ENCODE measurements at regions not wholly inside any gene's neighbourhood (a gene's known extent, or its start where the extent isn't known, plus 50 kb on each side); places are given as distances from the start of the nearest gene placed in this dataset.

DNA sequence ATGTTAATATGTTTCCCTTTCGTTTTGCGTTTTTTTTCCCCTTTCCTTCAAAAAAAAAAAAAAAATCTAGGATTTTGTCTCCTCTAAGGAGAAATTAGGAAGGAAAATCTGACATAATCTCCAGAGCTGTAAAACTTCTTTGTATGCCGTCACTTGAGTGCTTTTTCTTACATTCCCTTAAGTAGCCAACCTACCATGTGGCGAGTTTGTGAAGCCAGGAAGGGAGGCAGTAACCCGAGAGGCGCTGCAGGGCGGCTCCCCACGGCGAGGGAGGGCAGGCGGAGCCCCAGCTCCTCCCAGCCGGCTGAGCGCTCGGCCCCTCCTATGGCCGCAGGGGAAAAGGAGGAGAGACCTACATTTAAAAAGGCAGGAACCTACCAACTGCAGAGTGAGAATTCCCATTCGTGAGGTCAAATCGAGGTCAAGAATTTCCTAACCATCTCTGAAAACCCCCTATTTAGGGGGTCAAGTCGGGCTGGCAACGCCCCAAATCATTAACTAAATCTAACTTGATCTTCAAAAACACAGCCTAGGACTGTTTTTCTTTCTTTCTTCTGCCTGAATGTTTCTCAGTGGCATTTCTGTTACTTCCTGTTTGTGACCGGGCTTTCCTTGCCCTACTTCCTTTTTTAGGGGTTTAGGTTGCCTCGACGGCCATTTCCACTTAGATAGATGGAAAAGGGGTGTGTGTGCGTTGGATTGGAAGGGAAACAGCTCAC is 345.1 kb upstream of the KLF3 start (continued):
- TF ChIP-seq, protein P1, sequence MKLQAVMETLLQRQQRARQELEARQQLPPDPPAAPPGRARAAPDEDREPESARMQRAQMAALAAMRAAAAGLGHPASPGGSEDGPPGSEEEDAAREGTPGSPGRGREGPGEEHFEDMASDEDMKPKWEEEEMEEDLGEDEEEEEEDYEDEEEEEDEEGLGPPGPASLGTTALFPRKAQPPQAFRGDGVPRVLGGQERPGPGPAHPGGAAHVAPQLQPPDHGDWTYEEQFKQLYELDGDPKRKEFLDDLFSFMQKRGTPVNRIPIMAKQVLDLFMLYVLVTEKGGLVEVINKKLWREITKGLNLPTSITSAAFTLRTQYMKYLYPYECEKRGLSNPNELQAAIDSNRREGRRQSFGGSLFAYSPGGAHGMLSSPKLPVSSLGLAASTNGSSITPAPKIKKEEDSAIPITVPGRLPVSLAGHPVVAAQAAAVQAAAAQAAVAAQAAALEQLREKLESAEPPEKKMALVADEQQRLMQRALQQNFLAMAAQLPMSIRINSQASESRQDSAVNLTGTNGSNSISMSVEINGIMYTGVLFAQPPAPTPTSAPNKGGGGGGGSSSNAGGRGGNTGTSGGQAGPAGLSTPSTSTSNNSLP (IDR thresholded peaks at IDR 0.05; ENCODE audit: borderline replicate concordance, low read depth, low read length): no peak
- peak; percentile 64 for TF ChIP-seq SPI1 (IDR thresholded peaks at IDR 0.05; ENCODE audit: borderline replicate concordance, low read depth, low read length)
- no peak for TF ChIP-seq ZNF785 (CRISPR knock-in tag; IDR thresholded peaks at IDR 0.05)
- TF ChIP-seq CBX1 (IDR thresholded peaks at IDR 0.05; ENCODE audit: low read depth): no peak
- peak; percentile 62 for TF ChIP-seq ETV1 (tag; conservative IDR thresholded peaks at IDR 0.05; ENCODE audit: low read depth)
- peak; percentile 75 for TF ChIP-seq GABPA (tag; conservative IDR thresholded peaks at IDR 0.05; ENCODE audit: low read depth)
- TF ChIP-seq BACH1 (tag; IDR thresholded peaks at IDR 0.05): peak; percentile 60
- TF ChIP-seq TAF7 (tag; IDR thresholded peaks at IDR 0.05): 0 out of 2 replicates have a peak, but pooled peaks have one; percentile 18
- peak; percentile 63; the same call in 1 of the 2 replicates for TF ChIP-seq RNF2 (IDR thresholded peaks at IDR 0.05)
- TF ChIP-seq SUPT5H (IDR thresholded peaks at IDR 0.05): peak; percentile 48; the same call in 1 of the 2 replicates
- 0 out of 2 replicates have a peak, but pooled peaks have one; percentile 48 for TF ChIP-seq MTA3 (IDR thresholded peaks at IDR 0.05; ENCODE audit: borderline replicate concordance)
- TF ChIP-seq, protein P2, sequence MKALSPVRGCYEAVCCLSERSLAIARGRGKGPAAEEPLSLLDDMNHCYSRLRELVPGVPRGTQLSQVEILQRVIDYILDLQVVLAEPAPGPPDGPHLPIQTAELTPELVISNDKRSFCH (CRISPR knock-in tag; IDR thresholded peaks at IDR 0.05): no peak
- TF ChIP-seq, protein P2 (tag; IDR thresholded peaks at IDR 0.05): peak; percentile 50; the same call in 1 of the 2 replicates
- peak; percentile 9; the same call in 1 of the 2 replicates for TF ChIP-seq TEAD4 (IDR thresholded peaks at IDR 0.05; ENCODE audit: low read length)
- TF ChIP-seq TEAD4 (CRISPR knock-in tag; IDR thresholded peaks at IDR 0.05; ENCODE audit: borderline replicate concordance): no peak
- TF ChIP-seq FOXM1 (IDR thresholded peaks at IDR 0.05; ENCODE audit: low read depth): peak; percentile 54
- no peak for TF ChIP-seq FOXM1 (CRISPR knock-in tag; IDR thresholded peaks at IDR 0.05; ENCODE audit: low read depth)
- TF ChIP-seq, protein P3, sequence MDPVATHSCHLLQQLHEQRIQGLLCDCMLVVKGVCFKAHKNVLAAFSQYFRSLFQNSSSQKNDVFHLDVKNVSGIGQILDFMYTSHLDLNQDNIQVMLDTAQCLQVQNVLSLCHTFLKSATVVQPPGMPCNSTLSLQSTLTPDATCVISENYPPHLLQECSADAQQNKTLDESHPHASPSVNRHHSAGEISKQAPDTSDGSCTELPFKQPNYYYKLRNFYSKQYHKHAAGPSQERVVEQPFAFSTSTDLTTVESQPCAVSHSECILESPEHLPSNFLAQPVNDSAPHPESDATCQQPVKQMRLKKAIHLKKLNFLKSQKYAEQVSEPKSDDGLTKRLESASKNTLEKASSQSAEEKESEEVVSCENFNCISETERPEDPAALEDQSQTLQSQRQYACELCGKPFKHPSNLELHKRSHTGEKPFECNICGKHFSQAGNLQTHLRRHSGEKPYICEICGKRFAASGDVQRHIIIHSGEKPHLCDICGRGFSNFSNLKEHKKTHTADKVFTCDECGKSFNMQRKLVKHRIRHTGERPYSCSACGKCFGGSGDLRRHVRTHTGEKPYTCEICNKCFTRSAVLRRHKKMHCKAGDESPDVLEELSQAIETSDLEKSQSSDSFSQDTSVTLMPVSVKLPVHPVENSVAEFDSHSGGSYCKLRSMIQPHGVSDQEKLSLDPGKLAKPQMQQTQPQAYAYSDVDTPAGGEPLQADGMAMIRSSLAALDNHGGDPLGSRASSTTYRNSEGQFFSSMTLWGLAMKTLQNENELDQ (CRISPR knock-in tag; IDR thresholded peaks at IDR 0.05; ENCODE audit: borderline replicate concordance): no peak
- no peak for TF ChIP-seq ZNF695 (CRISPR knock-in tag; IDR thresholded peaks at IDR 0.05)
- peak; percentile 10; the same call in 1 of the 2 replicates for TF ChIP-seq CREM (IDR thresholded peaks at IDR 0.05; ENCODE audit: low read depth)
- TF ChIP-seq, protein P4, sequence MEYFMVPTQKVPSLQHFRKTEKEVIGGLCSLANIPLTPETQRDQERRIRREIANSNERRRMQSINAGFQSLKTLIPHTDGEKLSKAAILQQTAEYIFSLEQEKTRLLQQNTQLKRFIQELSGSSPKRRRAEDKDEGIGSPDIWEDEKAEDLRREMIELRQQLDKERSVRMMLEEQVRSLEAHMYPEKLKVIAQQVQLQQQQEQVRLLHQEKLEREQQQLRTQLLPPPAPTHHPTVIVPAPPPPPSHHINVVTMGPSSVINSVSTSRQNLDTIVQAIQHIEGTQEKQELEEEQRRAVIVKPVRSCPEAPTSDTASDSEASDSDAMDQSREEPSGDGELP (CRISPR knock-in tag; IDR thresholded peaks at IDR 0.05; ENCODE audit: borderline replicate concordance): peak; percentile 85

Data from K562 (cell line).